ENCODE measurements at regions not wholly inside any gene's neighbourhood (a gene's known extent, or its start where the extent isn't known, plus 50 kb on each side); places are given as distances from the start of the nearest gene placed in this dataset.
"Not testable (repeated sequence)": the region's sequence is repeated elsewhere in the genome, so short reads cannot be mapped to it uniquely, and the experiment has no call there.

DNA sequence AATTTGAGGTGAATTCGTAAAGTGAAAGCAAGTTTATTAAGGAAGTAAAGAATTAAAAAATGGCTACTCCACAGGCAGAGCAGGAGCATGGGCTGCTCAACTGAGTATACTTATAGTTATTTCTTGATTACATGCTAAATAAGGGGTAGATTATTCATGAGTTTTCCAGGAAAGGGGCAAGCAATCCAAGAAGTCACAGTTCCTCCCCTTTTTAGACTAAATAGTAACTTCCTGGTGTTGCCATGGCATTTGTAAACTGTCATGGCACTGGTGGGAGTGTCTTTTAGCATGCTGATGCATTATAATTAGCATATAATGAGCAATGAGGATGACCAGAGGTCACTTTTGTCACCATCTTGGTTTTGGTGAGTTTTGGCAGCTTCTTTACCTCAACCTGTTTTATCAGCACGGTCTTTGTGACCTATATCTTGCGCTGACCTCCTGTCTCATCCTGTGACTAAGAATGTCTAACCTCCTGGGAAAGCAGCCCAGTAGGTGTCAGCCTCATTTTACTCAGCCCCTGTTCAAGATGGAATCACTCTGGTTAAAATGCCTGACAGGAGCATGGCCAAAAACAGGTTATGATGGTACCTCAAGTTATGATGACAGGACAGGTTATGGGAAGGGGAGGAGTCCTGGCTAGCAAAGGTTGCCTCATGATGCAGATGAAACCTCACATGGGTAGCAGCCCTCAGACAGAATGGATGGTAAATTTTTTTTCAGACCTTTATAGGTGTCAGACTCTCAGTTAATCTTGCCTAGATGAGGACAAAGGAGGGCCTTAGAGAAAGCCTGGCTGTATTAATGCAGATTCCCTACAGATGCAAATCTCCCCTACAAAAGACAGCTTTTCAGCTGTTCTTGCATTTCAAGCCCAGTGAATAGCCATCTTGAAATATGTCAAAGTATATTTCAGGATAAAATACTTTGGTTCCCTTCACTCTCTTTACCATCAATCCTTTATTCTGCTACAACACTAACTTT lies 49.7 kb downstream of the SIPA1L2 start:
- DNase-seq (ENCODE audit: low spot score): no peak

DNA sequence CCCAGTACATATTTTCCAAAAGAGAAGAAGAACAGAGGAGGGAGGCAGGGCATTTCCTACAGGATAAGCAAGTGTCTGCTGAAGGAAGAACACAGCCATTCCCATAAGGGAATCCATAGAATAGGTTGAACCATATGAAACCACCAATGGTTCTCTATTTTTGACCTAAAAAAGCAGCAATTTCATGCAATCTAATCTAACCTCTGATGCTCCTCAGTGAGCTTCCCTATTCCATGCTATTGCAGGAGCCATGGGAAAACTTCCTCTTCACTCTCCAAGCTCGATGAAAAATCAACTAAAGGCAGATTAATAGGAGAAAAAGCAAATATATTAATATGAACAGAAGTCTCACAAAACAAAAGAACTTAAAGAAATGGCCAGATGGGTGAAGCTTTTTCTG lies 50.5 kb downstream of the SIPA1L2 start:
- no peak for DNase-seq (ENCODE audit: low spot score)

DNA sequence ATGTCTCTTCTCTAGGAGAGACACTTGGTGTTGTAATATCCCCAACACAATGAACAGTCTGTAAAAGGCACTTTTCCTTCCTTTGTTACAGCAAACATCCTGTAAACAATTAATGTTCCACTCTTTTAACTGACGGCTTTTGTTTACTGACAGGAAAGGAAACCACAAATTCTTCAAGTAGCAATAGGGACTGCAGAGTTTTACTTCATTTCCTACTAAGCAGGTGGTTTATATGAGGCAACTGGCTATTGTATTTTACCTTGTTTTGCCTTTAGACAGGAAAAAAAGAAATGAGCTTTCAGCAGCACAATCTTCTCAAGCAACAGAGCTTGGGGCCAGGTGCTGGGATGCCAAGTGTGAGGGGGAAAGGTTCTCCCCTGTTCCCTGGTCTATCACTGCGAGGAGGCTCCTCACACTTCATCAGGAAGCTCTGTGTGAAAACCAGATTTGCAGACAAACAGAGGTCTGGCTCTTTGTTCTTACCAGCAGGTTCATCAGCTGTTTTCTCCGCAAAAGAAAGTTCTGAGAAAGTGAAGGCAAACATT lies 51.2 kb downstream of the SIPA1L2 start:
- peak; percentile 38 for DNase-seq (ENCODE audit: low spot score)

DNA sequence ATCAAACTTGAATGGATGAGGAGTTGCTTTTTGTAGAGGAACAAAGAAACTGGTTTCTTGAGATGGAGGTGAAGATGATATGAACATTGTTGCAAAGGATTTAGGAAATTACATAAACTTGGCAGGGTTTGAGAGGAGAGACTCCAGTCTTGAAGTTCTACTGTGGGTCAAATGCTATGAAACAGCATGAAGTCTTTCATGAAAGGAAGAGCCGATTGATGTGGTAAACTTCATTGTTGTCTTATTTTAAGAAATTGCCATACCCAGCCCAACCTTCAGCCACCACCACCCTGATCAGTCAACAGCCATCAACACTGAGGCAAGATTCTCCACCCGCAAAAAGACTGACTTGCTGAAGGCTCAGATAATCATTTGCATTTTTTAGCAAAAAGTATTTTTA lies 52.2 kb downstream of the SIPA1L2 start:
- DNase-seq (ENCODE audit: low spot score): no peak

DNA sequence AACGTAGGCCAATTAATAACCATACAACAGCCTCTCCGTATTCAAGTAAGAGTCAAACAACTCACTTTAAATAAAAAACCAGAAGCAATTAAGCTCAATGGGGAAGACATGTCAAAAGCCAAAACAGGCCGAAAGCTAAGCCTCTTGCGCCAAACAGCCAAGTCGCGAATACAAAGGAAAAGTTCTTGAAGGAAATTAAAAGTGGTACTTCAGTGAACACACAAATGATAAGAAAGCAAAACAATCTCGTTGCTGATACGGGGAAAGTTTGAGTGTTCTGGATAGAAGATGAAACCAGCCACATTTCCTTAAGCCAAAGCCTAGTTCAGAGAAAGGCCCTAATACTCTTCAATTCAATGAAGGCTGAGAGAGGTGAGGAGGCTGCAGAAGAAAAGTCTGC lies 53.4 kb downstream of the SIPA1L2 start:
- no peak for DNase-seq (ENCODE audit: low spot score)

DNA sequence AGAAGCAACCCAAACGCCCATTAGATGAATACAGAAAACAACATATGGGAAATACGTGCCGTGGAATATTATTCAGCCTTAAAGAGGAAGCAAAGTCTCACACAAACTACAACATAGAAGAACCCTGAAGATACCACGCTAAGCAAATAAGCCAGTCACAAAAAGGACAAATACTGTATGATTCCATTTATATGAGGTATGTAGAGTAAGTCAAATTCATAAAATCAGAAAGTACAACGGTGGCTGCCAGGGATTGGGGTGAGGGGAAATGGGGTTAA lies 54.2 kb downstream of the SIPA1L2 start:
- DNase-seq (ENCODE audit: low spot score): no peak

DNA sequence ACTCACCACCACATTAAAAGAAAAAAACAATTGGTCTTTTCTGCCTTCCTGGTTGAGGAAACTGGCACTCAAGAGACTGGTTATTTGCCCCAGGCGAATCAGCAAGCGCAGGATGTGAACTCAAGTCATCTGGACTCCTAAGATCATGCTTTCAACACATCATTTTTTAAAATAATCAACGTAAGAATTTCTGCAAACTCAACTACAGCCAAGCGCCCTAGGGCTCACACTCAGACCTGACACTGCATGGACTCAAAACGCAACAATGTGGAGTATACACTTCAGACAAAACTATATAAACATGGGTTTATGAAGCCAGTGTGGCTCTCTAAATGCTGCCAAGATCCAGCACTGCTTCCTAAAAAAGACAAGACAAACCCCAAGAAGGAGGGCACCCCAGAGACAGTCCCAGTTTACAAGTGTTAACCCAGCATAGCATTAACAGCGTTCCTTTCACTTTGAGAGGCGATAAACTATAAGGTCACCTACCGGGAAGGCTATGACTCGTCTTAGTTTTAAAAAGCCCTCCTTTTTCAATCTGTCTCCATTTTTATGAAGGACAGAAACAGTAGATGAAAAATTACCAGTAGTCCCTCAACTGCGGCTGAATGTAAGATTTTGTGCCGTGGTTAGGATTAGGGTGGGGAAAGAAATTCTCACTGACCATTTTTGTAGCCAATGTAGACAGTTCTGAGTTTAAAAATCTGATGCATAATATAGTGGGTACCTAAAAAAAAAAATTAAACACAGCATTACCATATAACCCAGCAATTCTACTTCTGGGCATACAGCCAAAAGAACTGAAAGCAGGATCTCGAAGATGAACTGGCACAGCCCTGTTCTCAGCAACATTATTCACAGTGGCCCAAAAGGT lies 54.8 kb downstream of the SIPA1L2 start:
- peak; percentile 86 for DNase-seq (ENCODE audit: low spot score)

DNA sequence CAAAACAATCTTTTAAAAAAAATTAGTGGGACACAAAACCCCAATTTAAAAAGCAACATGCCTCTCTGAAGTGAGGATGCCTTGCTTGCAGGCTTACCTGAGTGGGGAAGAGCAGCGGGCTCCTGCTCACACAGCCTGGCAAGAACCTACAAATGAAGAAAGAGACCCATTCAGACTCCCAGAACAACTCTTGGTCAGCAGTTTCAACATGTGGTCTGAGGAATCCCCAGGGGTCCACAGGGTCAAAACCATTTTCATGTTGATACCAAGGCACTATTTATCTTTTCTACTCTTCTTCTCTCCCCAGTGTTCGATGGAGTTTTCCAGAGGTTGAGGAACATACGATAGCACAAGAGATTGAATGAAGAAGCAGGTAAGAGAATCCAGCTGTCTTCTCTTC lies 55.9 kb downstream of the SIPA1L2 start:
- DNase-seq (ENCODE audit: low spot score): peak; percentile 55

DNA sequence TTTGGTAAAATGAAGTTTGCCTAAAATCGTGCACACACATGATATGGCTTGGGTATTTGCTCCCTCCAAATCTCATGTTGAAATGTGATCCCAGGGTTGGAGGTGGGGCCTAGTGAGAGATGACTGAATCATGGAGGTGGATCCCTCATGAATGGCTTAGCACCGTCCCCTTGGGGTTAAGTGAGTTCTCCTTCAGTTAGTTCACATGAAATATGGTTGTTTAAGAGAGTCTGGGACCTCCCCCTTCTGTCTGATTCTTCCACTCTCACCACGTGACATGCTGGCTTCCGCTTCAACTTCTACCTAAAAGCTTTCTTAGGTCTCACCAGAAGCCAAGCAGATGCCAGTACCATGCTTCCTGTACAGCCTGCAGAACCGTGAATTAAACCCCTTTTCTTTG lies 58.4 kb downstream of the SIPA1L2 start:
- no peak for DNase-seq (ENCODE audit: low spot score)

DNA sequence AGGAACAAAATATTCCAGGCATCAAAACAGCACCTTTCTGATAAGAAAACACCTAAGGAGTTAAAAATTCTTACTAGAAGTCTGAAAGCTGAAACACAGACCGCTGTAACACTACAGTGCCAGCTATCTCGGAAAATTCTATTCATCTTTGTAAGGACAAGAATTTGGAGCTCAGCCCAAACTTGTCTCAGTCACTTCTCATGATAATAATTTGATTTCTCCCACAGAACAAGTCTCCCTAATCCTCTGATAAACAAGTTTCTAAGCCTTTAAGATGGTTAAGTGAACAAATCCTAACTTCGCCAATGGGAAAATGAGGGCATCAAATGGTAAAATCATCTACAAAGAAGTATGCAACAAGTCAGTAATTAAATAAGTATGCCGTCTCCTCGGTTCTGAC lies 59.9 kb downstream of the SIPA1L2 start:
- DNase-seq (ENCODE audit: low spot score): peak; percentile 35

DNA sequence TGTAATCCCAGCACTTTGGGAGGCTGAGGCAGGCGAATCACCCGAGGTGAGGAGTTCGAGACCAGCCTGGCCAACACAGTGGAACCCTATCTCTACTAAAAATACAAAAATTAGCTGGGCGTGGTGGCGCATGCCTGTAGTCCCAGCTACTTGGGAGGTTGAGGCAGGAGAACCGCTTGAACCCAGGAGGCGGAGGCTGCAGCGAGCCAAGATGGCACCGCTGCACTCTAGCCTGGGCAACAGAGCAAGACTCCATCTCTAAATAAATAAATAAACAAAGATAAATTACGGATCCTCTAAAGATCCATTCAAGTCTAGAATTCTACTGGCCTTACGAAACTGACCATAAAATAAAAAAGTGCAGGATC lies 60.4 kb downstream of the SIPA1L2 start:
- not testable (repeated sequence) for DNase-seq (ENCODE audit: low spot score)

DNA sequence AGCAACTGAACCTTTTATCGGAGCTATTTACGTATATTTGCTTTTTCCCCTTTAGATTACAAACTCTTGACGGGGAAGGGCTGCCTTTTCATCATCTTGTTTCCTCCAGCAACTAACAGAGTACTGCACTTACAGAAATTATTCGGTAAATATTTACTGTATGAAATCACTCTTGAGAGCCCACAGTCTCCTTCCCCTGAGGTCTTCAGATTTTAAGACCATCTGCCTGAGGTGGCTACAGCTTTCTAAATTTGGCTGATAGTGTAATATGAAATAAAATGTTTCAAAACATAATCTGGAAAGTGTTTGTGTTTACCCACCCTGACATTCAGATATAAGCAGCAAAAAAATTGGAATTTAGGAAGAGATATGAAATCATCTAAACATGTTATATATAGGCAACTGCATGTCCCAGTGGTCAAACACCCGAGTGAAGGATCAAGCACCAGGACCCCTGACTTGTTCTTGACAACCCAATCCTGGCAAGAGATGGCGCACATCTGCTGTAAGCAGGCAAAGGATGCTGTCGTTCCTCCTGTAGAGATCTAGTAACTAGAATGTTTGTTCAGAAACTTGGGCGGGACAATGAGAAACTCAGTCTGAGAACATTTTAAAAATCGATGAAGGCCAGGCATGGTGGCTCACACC lies 60.9 kb downstream of the SIPA1L2 start:
- DNase-seq (ENCODE audit: low spot score): no peak

DNA sequence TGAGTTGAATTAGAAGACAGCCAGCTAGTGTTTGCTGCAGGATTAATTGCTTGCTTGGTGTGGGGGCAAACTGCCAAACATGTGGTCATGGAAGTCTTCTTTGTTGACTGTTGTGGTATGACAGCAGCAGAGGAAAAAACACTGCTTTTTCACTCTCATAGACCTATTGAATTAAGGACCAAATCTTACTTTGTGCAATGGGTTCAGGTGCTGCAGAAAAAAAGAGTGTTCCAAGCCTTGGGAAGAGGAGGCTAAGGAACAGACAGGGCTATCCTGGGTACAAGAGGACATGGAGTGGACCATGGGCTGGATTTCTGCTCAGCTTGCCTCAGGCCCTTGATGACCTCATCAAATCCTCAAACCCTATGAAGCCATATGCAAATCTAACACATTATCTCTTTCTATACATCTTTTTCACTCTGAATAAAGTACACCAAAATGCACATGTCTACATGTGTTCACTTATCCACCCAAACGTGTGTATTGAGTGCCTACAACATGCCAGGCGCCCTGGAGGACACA lies 61.5 kb downstream of the SIPA1L2 start:
- no peak for DNase-seq (ENCODE audit: low spot score)

DNA sequence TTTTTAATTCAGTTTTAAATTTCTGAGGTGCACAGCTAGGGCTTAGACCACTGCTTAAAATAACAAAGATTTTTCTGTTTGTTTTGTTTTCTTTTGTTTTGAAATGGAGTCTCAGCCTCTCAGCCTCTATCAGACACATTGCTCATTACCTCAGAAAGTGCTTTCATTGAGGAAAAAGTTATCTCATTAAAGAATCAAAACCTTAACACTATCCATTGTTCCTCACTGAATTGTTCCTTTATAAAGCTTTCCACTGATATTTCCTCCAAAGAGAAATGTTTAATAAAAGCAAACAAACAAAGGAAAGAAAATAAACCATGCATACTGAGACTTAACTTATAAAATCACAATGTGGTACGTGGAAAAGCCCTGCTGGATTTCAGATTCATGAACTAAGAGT lies 63.8 kb downstream of the SIPA1L2 start:
- no peak for DNase-seq (ENCODE audit: low spot score)

DNA sequence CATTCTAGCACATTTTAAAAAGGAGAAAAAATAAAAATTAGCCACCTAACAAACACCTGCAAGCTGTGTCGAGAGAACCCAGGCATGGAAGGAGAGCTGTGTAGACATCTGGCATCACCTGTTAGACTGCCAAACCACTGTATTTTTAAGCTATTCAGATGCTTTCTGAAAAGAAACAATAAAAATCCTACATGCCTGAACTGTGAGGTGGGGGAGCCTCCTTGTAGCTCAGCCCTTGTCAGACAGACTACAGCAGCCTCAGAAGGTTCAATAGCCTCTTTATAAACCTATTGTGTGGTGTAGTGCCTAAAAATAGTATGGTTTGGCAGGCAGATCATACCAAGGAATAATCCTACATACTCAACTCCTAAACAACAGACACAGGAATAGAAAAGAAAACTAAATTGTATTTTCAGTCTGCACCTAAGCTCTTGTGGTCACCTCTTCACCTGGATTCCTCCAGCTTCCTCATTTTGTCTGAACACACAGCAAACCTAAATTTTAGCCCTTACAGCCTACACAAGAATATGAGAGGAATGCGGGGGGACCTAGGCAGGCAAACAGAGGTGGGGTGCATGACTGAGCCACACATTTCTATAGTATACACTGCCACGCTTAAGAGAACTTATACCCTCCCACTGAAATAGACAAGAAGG lies 67.0 kb downstream of the SIPA1L2 start:
- DNase-seq (ENCODE audit: low spot score): no peak

DNA sequence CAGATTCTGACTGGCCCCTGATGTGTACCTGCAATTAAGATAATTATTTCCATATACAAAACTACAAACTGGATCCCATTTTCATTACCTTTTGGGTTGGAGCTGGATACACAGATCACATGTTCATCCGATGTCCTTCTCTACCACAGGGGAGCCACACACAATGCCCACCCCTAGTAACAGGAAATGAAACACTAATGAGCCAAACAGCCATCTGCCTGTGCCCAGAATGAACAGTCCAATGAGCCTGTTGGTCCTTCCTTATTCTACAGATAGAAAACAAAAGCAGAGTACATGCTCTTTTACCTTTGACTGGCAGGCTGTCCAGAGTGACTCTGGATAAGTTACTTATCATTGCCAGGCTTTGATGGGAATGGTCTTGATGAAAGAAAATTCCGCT lies 68.6 kb downstream of the SIPA1L2 start:
- DNase-seq (ENCODE audit: low spot score): no peak

DNA sequence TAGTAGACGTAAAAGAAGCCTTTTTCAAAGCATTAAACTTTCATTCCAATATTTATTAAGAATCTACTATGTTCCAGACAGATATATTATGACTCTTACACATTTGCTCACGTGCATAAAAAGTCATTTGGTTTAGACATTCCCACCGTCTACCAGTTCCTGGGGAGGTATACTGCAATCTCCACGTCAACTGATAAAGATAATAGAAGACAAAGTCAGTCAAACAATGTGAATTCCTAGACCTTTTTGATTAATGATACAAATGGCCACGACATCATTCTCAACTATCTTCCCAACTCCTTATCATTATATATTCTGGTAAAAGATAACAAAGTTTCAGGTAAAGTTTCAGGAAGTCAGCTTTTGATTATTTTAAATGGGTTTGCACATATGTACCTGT lies 69.0 kb downstream of the SIPA1L2 start:
- DNase-seq (ENCODE audit: low spot score): no peak

DNA sequence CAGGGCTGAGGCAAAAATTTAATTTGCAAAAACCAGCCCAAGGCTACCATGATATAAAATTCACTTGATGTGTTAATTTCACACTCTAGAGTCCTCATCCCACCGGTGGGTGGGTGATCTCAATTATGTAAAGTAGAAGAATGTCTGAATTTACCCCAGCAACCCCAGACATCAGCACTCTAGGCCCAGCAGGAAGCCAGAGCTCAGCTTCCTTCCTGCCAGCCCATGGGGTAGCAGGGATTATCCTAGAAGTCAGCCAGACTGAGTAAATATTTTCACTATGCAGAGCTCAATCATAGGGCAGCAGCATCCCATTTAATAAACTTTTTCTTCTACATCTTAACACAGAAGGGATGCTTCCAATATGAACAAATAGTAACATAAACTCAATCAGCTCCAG lies 71.0 kb downstream of the SIPA1L2 start:
- DNase-seq (ENCODE audit: low spot score): no peak

DNA sequence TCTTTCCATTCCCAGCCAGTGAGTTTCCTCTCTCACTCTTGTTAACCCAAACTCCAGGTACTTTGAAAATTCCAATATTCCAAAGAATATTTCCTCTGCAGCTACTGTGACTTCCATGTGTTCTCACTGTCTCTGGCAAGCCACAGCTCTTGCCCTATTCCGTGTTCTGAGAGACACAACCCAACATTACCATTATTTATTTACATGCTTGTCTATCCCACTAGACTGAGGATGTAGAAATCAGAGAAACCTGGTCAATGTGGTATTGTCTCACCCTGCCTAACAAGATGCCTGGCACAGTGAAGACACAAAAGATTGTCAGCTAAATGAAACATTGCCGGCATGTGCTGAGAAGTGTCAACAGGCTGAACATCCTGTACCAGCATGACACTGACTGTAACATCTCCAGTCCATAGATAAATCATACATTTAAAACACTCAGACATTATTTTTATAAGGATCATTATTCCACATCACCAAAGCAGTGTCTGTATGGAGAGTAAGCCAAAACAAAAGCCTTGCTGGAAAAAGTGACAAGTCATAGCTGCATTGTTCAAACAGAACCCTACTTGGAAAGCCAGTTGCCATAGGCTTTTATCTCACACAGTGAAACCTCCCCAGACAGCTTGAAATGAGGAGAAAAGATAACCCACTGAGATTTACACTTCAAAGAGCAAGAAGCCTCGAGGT lies 72.3 kb downstream of the SIPA1L2 start:
- DNase-seq (ENCODE audit: low spot score): no peak

DNA sequence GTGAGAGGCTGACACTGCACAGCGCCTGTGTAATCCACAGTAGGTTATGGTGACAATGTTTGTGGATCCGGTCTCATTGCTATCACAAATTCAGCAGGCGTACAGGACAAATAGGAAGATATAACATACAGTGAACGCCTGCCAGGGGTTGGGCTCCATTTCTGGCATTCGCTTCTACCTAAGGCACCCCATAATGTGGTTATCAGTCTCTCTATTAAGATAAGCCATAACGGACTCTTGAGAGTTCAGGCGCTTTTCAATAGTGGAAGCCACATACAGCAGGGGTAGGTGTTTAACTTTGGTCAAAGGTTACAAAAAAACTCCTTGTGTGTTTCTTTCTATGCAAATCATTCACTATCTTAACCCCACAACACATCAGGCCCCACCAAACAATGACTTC lies 72.8 kb downstream of the SIPA1L2 start:
- no peak for DNase-seq (ENCODE audit: low spot score)

DNA sequence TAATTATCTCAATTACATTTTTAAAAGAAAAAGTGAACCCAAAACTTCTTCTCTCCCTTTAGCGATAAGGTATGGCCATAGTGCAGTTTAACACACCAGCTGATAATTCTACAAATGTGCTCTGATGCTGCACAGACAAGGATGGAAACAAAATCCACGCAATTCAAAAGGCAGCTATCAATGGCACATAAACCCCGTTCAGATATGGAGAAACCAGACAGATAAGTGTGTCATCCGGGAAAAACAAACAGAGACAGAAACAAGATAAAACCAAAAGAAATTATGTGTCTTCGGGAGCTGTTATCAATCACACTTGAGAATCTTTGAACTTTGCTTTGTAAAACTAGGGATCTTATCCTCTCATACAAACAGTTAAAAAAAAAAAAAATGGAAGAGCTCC lies 73.6 kb downstream of the SIPA1L2 start:
- DNase-seq (ENCODE audit: low spot score): no peak

Measured in COLO829 (cell line).